ENCODE measurements at regions not wholly inside any gene's neighbourhood (a gene's known extent, or its start where the extent isn't known, plus 50 kb on each side); places are given as distances from the start of the nearest gene placed in this dataset.
"Not testable (repeated sequence)": the region's sequence is repeated elsewhere in the genome, so short reads cannot be mapped to it uniquely, and the experiment has no call there.

GRCh38 chr5:1637639-1638481, 114.1 kb upstream of the LPCAT1 start:
- no peak for DNase-seq (ENCODE audit: low read depth in 2 of 2, low spot score in 1 of 2)

- DNase-seq (ENCODE audit: low read depth in 2 of 2, low spot score in 1 of 2) = no peak
These were observed 113.3 kb upstream of the LPCAT1 start for GRCh38 chr5:1636981-1637638.

GRCh38 chr5:1636208-1636770, 112.5 kb upstream of the LPCAT1 start:
- DNase-seq (ENCODE audit: low read depth in 2 of 2, low spot score in 1 of 2) = not testable (repeated sequence)

- not testable (repeated sequence) for DNase-seq (ENCODE audit: low read depth in 2 of 2, low spot score in 1 of 2)
These were observed 111.7 kb upstream of the LPCAT1 start for GRCh38 chr5:1635477-1635876.

GRCh38 chr5:1634337-1634661, 110.5 kb upstream of the LPCAT1 start:
- DNase-seq (ENCODE audit: low read depth in 2 of 2, low spot score in 1 of 2) = no peak

GRCh38 chr5:1633605-1634336, 110.0 kb upstream of the LPCAT1 start:
- peak; percentile 51 to 52 for DNase-seq (ENCODE audit: low read depth in 2 of 2, low spot score in 1 of 2)

GRCh38 chr5:1631004-1631403, 107.2 kb upstream of the LPCAT1 start:
- DNase-seq (ENCODE audit: low read depth in 2 of 2, low spot score in 1 of 2) = not testable (repeated sequence)

GRCh38 chr5:1626397-1626796, 102.6 kb upstream of the LPCAT1 start:
- DNase-seq (ENCODE audit: low read depth in 2 of 2, low spot score in 1 of 2) = not testable (repeated sequence)

- not testable (repeated sequence) for DNase-seq (ENCODE audit: low read depth in 2 of 2, low spot score in 1 of 2)
These were observed 95.8 kb upstream of the LPCAT1 start for GRCh38 chr5:1619531-1619930.

- not testable (repeated sequence) for DNase-seq (ENCODE audit: low read depth in 2 of 2, low spot score in 1 of 2)
These were observed 94.6 kb upstream of the LPCAT1 start for GRCh38 chr5:1618296-1618865.

- not testable (repeated sequence) for DNase-seq (ENCODE audit: low read depth in 2 of 2, low spot score in 1 of 2)
These were observed 93.5 kb upstream of the LPCAT1 start for GRCh38 chr5:1617236-1617755.

- not testable (repeated sequence) for DNase-seq (ENCODE audit: low read depth in 2 of 2, low spot score in 1 of 2)
These were observed 89.8 kb upstream of the LPCAT1 start for GRCh38 chr5:1613515-1613914.

- not testable (repeated sequence) for DNase-seq (ENCODE audit: low read depth in 2 of 2, low spot score in 1 of 2)
These were observed 86.8 kb upstream of the LPCAT1 start for GRCh38 chr5:1610526-1610925.

- not testable (repeated sequence) for DNase-seq (ENCODE audit: low read depth in 2 of 2, low spot score in 1 of 2)
These were observed 85.4 kb upstream of the LPCAT1 start for GRCh38 chr5:1609111-1609510.

- not testable (repeated sequence) for DNase-seq (ENCODE audit: low read depth in 2 of 2, low spot score in 1 of 2)
These were observed 84.6 kb upstream of the LPCAT1 start for GRCh38 chr5:1608336-1608735.

- DNase-seq (ENCODE audit: low read depth in 2 of 2, low spot score in 1 of 2) = not testable (repeated sequence)
These were observed 83.2 kb upstream of the LPCAT1 start for GRCh38 chr5:1606951-1607350.

GRCh38 chr5:1603916-1604315, 80.2 kb upstream of the LPCAT1 start:
- DNase-seq (ENCODE audit: low read depth in 2 of 2, low spot score in 1 of 2) = not testable (repeated sequence)

- not testable (repeated sequence) for DNase-seq (ENCODE audit: low read depth in 2 of 2, low spot score in 1 of 2)
These were observed 77.8 kb upstream of the LPCAT1 start for GRCh38 chr5:1601565-1601964.

GRCh38 chr5:1598950-1599737, 75.4 kb upstream of the LPCAT1 start:
- not testable (repeated sequence) for DNase-seq (ENCODE audit: low read depth in 2 of 2, low spot score in 1 of 2)

GRCh38 chr5:1597093-1597473, 73.3 kb upstream of the LPCAT1 start:
- not testable (repeated sequence) for DNase-seq (ENCODE audit: low read depth in 2 of 2, low spot score in 1 of 2)

All from stimulated activated CD8-positive, alpha-beta memory T cell treated with anti-CD3 and anti-CD28 coated beads, Interleukin-4, amount 100 ng/mL, for 1 hour (primary cell).